Left ventricle myocardium inferior (tissue), 1 donor: ENCODE measurements at regions not wholly inside any gene's neighbourhood (a gene's known extent, or its start where the extent isn't known, plus 50 kb on each side); places are given as distances from the start of the nearest gene placed in this dataset.

Source experiments
- DNase-seq: peaks from one replicate; pipeline ENCODE4 v3.0.0-alpha.2; 2020
- H3K27ac ChIP-seq: fragments of 200-600 bp; replicated peaks from 2 replicates; pipeline ENCODE4 v1.8.0; 2021
- H3K27me3 ChIP-seq: fragments of 200-600 bp; 2 replicates; pipeline ENCODE4 v1.8.0; 2021; ENCODE audit warnings: low read depth
- H3K36me3 ChIP-seq: fragments of 200-600 bp; 2 replicates; pipeline ENCODE4 v1.8.0; 2021
- H3K4me1 ChIP-seq: fragments of 200-600 bp; 2 replicates; pipeline ENCODE4 v1.8.0; 2021
- H3K4me3 ChIP-seq: fragments of 200-600 bp; 2 replicates; pipeline ENCODE4 v1.8.0; 2021; ENCODE audit warnings: mild to moderate bottlenecking, moderate library complexity
- H3K9me3 ChIP-seq: fragments of 200-600 bp; replicated peaks from 2 replicates; pipeline ENCODE4 v1.8.0; 2021
- CTCF ChIP-seq: fragments of 200-600 bp; IDR thresholded peaks from 2 replicates; pipeline ENCODE4 v1.8.0; 2021; ENCODE audit warnings: antibody characterized with exemption, mild to moderate bottlenecking, borderline replicate concordance
- intact Hi-C: fragments of 100-400 bp; cut with micrococcal nuclease; formaldehyde crosslinking; loops from one replicate; pipeline ENCODE4 v1.11.0; 2022
- donor health status: DM: no; HTN: yes; CAD: no; lungs with severe emphysema.

GRCh38 chr5:128784726-128785125 is 180.6 kb upstream of the SLC27A6 start:
- Histone ChIP-seq H3K4me1 (peaks cover 8% of the 10 kb centered on the region), H3K27ac (no peak overlapping the region), H3K9me3 (no peaks in the 10 kb centered on the region), H3K4me3 (no peak overlapping the region), H3K27me3 (no peaks in the 10 kb centered on the region), H3K36me3 (no peaks in the 10 kb centered on the region)
- intact Hi-C loops = no loop called here
- TF ChIP-seq CTCF = no peak
- DNase-seq = no peak

- no peak overlapping the region for H3K27ac ChIP-seq
- no peaks in the 10 kb centered on the region for H3K36me3 ChIP-seq
- intact Hi-C loops = no loop called here
- H3K4me1 ChIP-seq = no peaks in the 10 kb centered on the region
- DNase-seq = no peak
- H3K9me3 ChIP-seq = no peaks in the 10 kb centered on the region
- TF ChIP-seq CTCF = no peak
- H3K27me3 ChIP-seq = no peaks in the 10 kb centered on the region
- no peak overlapping the region for H3K4me3 ChIP-seq
These were observed 174.0 kb upstream of the SLC27A6 start for GRCh38 chr5:128791312-128791711.

GRCh38 chr5:128796506-128796905 is 168.8 kb upstream of the SLC27A6 start:
- Histone ChIP-seq H3K36me3 (no peaks in the 10 kb centered on the region), H3K27ac (no peak overlapping the region), H3K4me1 (no peaks in the 10 kb centered on the region), H3K4me3 (no peak overlapping the region), H3K9me3 (no peaks in the 10 kb centered on the region), H3K27me3 (no peaks in the 10 kb centered on the region)
- no peak for DNase-seq
- no peak for TF ChIP-seq CTCF
- intact Hi-C loops = no loop called here

- Histone ChIP-seq H3K4me1 (no peaks in the 10 kb centered on the region), H3K9me3 (no peaks in the 10 kb centered on the region), H3K27me3 (no peaks in the 10 kb centered on the region), H3K36me3 (no peaks in the 10 kb centered on the region), H3K4me3 (no peak overlapping the region), H3K27ac (no peak overlapping the region)
- DNase-seq = no peak
- TF ChIP-seq CTCF = no peak
- intact Hi-C loops = no loop called here
These were observed 166.4 kb upstream of the SLC27A6 start for GRCh38 chr5:128798871-128799270.

GRCh38 chr5:128799945-128800344 is 165.3 kb upstream of the SLC27A6 start:
- DNase-seq = no peak
- Histone ChIP-seq H3K9me3 (no peaks in the 10 kb centered on the region), H3K27me3 (no peaks in the 10 kb centered on the region), H3K36me3 (no peaks in the 10 kb centered on the region), H3K27ac (no peak overlapping the region), H3K4me1 (no peaks in the 10 kb centered on the region), H3K4me3 (no peak overlapping the region)
- intact Hi-C loops = no loop called here
- no peak for TF ChIP-seq CTCF

- Histone ChIP-seq H3K36me3 (no peaks in the 10 kb centered on the region), H3K27me3 (no peaks in the 10 kb centered on the region), H3K4me1 (no peaks in the 10 kb centered on the region), H3K27ac (no peak overlapping the region), H3K4me3 (no peak overlapping the region), H3K9me3 (no peaks in the 10 kb centered on the region)
- intact Hi-C loops = no loop called here
- no peak for DNase-seq
- no peak for TF ChIP-seq CTCF
These were observed 164.9 kb upstream of the SLC27A6 start for GRCh38 chr5:128800377-128800776.
